K562 (cell line): ENCODE measurements at regions not wholly inside any gene's neighbourhood (a gene's known extent, or its start where the extent isn't known, plus 50 kb on each side); places are given as distances from the start of the nearest gene placed in this dataset.

ENCODE experiments used
- C11orf30 ChIP-seq: fragments of 450-650 bp; IDR thresholded peaks from 2 replicates; pipeline ENCODE4 v1.6.1; 2016; ENCODE audit warnings: low read depth, mild to moderate bottlenecking
- E2F4 ChIP-seq: sonication (generic); formaldehyde crosslinking; IDR thresholded peaks from 2 replicates; pipeline ENCODE4 v1.8.0; 2022; ENCODE audit warnings: mild to moderate bottlenecking, low read depth, missing genetic modification reagents
- FIP1L1 ChIP-seq: fragments of 200-400 bp; formaldehyde crosslinking; IDR thresholded peaks from 2 replicates; pipeline ENCODE4 v1.6.1; 2018; ENCODE audit warnings: mild to moderate bottlenecking, low read depth, low read length; ENCODE audit not compliant: poor library complexity, severe bottlenecking
- HNRNPUL1 ChIP-seq: fragments of 200-400 bp; formaldehyde crosslinking; IDR thresholded peaks from 2 replicates; pipeline ENCODE4 v1.6.1; 2017; ENCODE audit warnings: low read length
- HOXB6 ChIP-seq: fragments of 250-450 bp; sonication (Bioruptor Pico); IDR thresholded peaks from 2 replicates; pipeline ENCODE4 v1.5.1; 2022; ENCODE audit warnings: mild to moderate bottlenecking, borderline replicate concordance
- NFYB ChIP-seq: IDR thresholded peaks from 2 replicates; pipeline ENCODE4 v1.6.1; 2011; ENCODE audit warnings: mild to moderate bottlenecking, moderate library complexity; ENCODE audit not compliant: insufficient read length; ENCODE audit errors: extremely low read depth
- SOX6 ChIP-seq: fragments of 450-650 bp; IDR thresholded peaks from 2 replicates; pipeline ENCODE4 v1.6.1; 2014; ENCODE audit warnings: mild to moderate bottlenecking
- STAT5A ChIP-seq: IDR thresholded peaks from 2 replicates; pipeline ENCODE4 v1.6.1; 2012; ENCODE audit warnings: low read length, inconsistent platforms, borderline replicate concordance
- TEAD4 ChIP-seq, 2 experiments: sonication (generic) in 1 of 2; formaldehyde crosslinking in 1 of 2; IDR thresholded peaks; 2 replicates each; pipeline versions ENCODE4 v1.6.1 to v1.8.0; 2012 to 2022; ENCODE audit warnings: borderline replicate concordance in 1 of 2, inconsistent platforms in 1 of 2, low read length in 1 of 2, mild to moderate bottlenecking in 1 of 2, missing genetic modification reagents in 1 of 2
- ZNF311 ChIP-seq: fragments of 250-450 bp; sonication (Bioruptor Pico); IDR thresholded peaks from 2 replicates; pipeline ENCODE4 v1.4.0; 2020; ENCODE audit warnings: mild to moderate bottlenecking, moderate library complexity
- ZNF444 ChIP-seq: fragments of 250-450 bp; sonication (Bioruptor Pico); IDR thresholded peaks from 2 replicates; pipeline ENCODE4 v1.4.0; 2020; ENCODE audit warnings: mild to moderate bottlenecking, moderate library complexity
- ZNF766 ChIP-seq: fragments of 200-800 bp; sonication (Bioruptor generic); conservative IDR thresholded peaks from 2 replicates; pipeline ENCODE4 v1.6.1; 2016; ENCODE audit warnings: missing genetic modification characterization, missing compliant biosample characterization
- TF ChIP-seq, protein P1 (sequence below): sonication (generic); formaldehyde crosslinking; IDR thresholded peaks from 2 replicates; pipeline ENCODE4 v1.8.0; 2022; ENCODE audit warnings: missing genetic modification reagents, mild to moderate bottlenecking, moderate library complexity, borderline replicate concordance

- no peak for TF ChIP-seq FIP1L1
- TF ChIP-seq E2F4 (CRISPR knock-in tag), result no peak
- no peak for TF ChIP-seq SOX6
- TF ChIP-seq C11orf30, result no peak
- TF ChIP-seq ZNF766, result no peak
- TF ChIP-seq ZNF444, result no peak
- TF ChIP-seq TEAD4 (IDR thresholded peaks at IDR 0.05; ENCODE audit: low read length), result no peak
- no peak for TF ChIP-seq TEAD4 (CRISPR knock-in tag; IDR thresholded peaks at IDR 0.05; ENCODE audit: borderline replicate concordance)
- no peak for TF ChIP-seq HNRNPUL1
- no peak for TF ChIP-seq ZNF311 (CRISPR knock-in tag)
- TF ChIP-seq, protein P1, sequence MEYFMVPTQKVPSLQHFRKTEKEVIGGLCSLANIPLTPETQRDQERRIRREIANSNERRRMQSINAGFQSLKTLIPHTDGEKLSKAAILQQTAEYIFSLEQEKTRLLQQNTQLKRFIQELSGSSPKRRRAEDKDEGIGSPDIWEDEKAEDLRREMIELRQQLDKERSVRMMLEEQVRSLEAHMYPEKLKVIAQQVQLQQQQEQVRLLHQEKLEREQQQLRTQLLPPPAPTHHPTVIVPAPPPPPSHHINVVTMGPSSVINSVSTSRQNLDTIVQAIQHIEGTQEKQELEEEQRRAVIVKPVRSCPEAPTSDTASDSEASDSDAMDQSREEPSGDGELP (CRISPR knock-in tag), result no peak
- TF ChIP-seq NFYB, result no peak
- no peak for TF ChIP-seq STAT5A
- TF ChIP-seq HOXB6 (CRISPR knock-in tag), result no peak
Observed at GRCh38 chr5:105462377-105462776, 1899.8 kb upstream of the NUDT12 start (continued).
